GM12878 (cell line): ENCODE measurements at regions not wholly inside any gene's neighbourhood (a gene's known extent, or its start where the extent isn't known, plus 50 kb on each side); places are given as distances from the start of the nearest gene placed in this dataset.

Experiments
- ASH2L ChIP-seq: fragments of 300-600, 200-600 bp; sonication (generic); IDR thresholded peaks from 2 replicates; pipeline ENCODE4 v1.6.1; 2017; ENCODE audit warnings: low read depth, mild to moderate bottlenecking, borderline replicate concordance
- BCL3 ChIP-seq: IDR thresholded peaks from 2 replicates; pipeline ENCODE4 v1.6.1; 2011; ENCODE audit warnings: borderline replicate concordance, low read depth, mild to moderate bottlenecking, moderate library complexity, low read length; ENCODE audit not compliant: insufficient read depth, poor library complexity, severe bottlenecking
- CEBPB ChIP-seq, 2 experiments: fragments of 150-350 bp in 1 of 2; IDR thresholded peaks; 2 replicates each; pipeline ENCODE4 v1.6.1; 2012 to 2014; ENCODE audit warnings: low read depth in 2 of 2, low read length in 2 of 2, borderline replicate concordance in 1 of 2, inconsistent platforms in 1 of 2
- CHD1 ChIP-seq: IDR thresholded peaks from 2 replicates; pipeline ENCODE4 v1.6.1; 2012; ENCODE audit warnings: low read depth, low read length, improper control_type of control experiment
- HDAC6 ChIP-seq: fragments of 200-600 bp; sonication (generic); IDR thresholded peaks from one replicate; pipeline ENCODE4 v1.8.0; 2017; ENCODE audit warnings: antibody characterized with exemption; ENCODE audit not compliant: unreplicated experiment
- IRF5 ChIP-seq: fragments of 450-650 bp; IDR thresholded peaks from 2 replicates; pipeline ENCODE4 v1.6.1; 2017; ENCODE audit warnings: borderline replicate concordance
- MEF2B ChIP-seq: fragments of 450-650 bp; IDR thresholded peaks from 2 replicates; pipeline ENCODE4 v1.6.1; 2018; ENCODE audit warnings: mild to moderate bottlenecking, moderate library complexity; ENCODE audit not compliant: partially characterized antibody, poor library complexity, severe bottlenecking
- MTA2 ChIP-seq: fragments of 450-650 bp; IDR thresholded peaks from 2 replicates; pipeline ENCODE4 v1.6.1; 2016; ENCODE audit warnings: low read depth, mild to moderate bottlenecking, moderate library complexity
- MYC ChIP-seq: IDR thresholded peaks from 2 replicates; pipeline ENCODE4 v1.6.1; 2011; ENCODE audit warnings: mild to moderate bottlenecking, low read length, moderate library complexity, inconsistent platforms; ENCODE audit not compliant: insufficient read depth, insufficient replicate concordance, insufficient read length, severe bottlenecking
- PKNOX1 ChIP-seq: fragments of 450-650 bp; IDR thresholded peaks from 2 replicates; pipeline ENCODE4 v1.6.1; 2016; ENCODE audit warnings: mild to moderate bottlenecking
- RAD21 ChIP-seq: IDR thresholded peaks from 2 replicates; pipeline ENCODE4 v1.6.1; 2011; ENCODE audit warnings: mild to moderate bottlenecking, low read depth, low read length, moderate library complexity; ENCODE audit not compliant: insufficient read depth
- REST ChIP-seq: IDR thresholded peaks from 2 replicates; pipeline ENCODE4 v1.6.1; 2012; ENCODE audit warnings: mild to moderate bottlenecking, low read depth, low read length
- RFX5 ChIP-seq: IDR thresholded peaks from 2 replicates; pipeline ENCODE4 v1.6.1; 2011; ENCODE audit warnings: low read depth, low read length, improper control_type of control experiment
- SMAD1 ChIP-seq: fragments of 450-650 bp; IDR thresholded peaks from 2 replicates; pipeline ENCODE4 v1.6.1; 2018; ENCODE audit warnings: mild to moderate bottlenecking, low read depth; ENCODE audit not compliant: partially characterized antibody
- SREBF1 ChIP-seq: IDR thresholded peaks from 2 replicates; pipeline ENCODE4 v1.6.1; 2012; ENCODE audit warnings: mild to moderate bottlenecking, low read length
- STAT3 ChIP-seq: IDR thresholded peaks from 2 replicates; pipeline ENCODE4 v1.6.1; 2011; ENCODE audit warnings: low read depth, low read length, improper control_type of control experiment
- TARDBP ChIP-seq: IDR thresholded peaks from 2 replicates; pipeline ENCODE4 v1.6.1; 2016; ENCODE audit warnings: borderline replicate concordance
- USF1 ChIP-seq: IDR thresholded peaks from 2 replicates; pipeline ENCODE4 v1.6.1; 2011; ENCODE audit warnings: borderline replicate concordance, low read depth, mild to moderate bottlenecking, moderate library complexity, mixed read lengths, low read length; ENCODE audit not compliant: insufficient read depth; ENCODE audit errors: extremely low read length
- ZBTB33 ChIP-seq: fragments of 450-650 bp; IDR thresholded peaks from 2 replicates; pipeline ENCODE4 v1.6.1; 2017; ENCODE audit warnings: mild to moderate bottlenecking
- ZNF274 ChIP-seq: IDR thresholded peaks from one replicate; pipeline ENCODE4 v1.8.0; 2011; ENCODE audit not compliant: insufficient read length, insufficient read depth

GRCh38 chr6:130624046-130624445 lies 203.2 kb upstream of the SMLR1 start (continued):
- no peak for TF ChIP-seq USF1
- no peak for TF ChIP-seq ZNF274
- TF ChIP-seq HDAC6: no peak
- TF ChIP-seq ZBTB33: no peak
- TF ChIP-seq TARDBP: no peak
- TF ChIP-seq BCL3: peak; percentile 87
- TF ChIP-seq SREBF1: no peak
- no peak for TF ChIP-seq STAT3
- TF ChIP-seq RFX5: no peak
- no peak for TF ChIP-seq REST
- peak; percentile 70 for TF ChIP-seq MTA2
- no peak for TF ChIP-seq PKNOX1
- TF ChIP-seq ASH2L: no peak
- peak in 1 of 2 experiments; percentile 65; a peak in 1 of 4 replicates for TF ChIP-seq CEBPB (IDR thresholded peaks at IDR 0.05; ENCODE audit: borderline replicate concordance in 1 of 2, low read depth in 2 of 2, low read length in 2 of 2)
- peak; percentile 54 for TF ChIP-seq MEF2B
- no peak for TF ChIP-seq SMAD1
- TF ChIP-seq IRF5: no peak
- no peak for TF ChIP-seq MYC
- no peak for TF ChIP-seq CHD1
- 0 out of 2 replicates have a peak, but pooled peaks have one; percentile 16 for TF ChIP-seq RAD21
